Heart left ventricle (tissue), 13 donors: ENCODE measurements at regions not wholly inside any gene's neighbourhood (a gene's known extent, or its start where the extent isn't known, plus 50 kb on each side); places are given as distances from the start of the nearest gene placed in this dataset.

Experiments used
- CTCF ChIP-seq, 12 donors: fragments of 200-600 bp; sonication (generic) in 4 of 12; IDR thresholded peaks; one replicate each; pipeline versions ENCODE4 v1.5.0 to v1.8.0; 2018 to 2022; ENCODE audit warnings: antibody characterized with exemption in 12 of 12, mild to moderate bottlenecking in 5 of 12
- POLR2A ChIP-seq, 2 donors: fragments of 450-650 bp; IDR thresholded peaks; one replicate each; pipeline ENCODE4 v1.6.1; 2017; ENCODE audit warnings: antibody characterized with exemption in 2 of 2, mild to moderate bottlenecking in 2 of 2, moderate library complexity in 2 of 2
- donor health status: ischemic (EF 13 %, LVEDD 7.1; RV severe dilation, severe dysfunction).
- donor health status: DM: no; HTN: yes; CAD: no.
- donor health status: DM: no; HTN: no; CAD: no.
- donor health status: ischemic (EF 25% LVEDD 6.9; RV normal size, moderate dysfunction).
- donor health status: ischemic (EF 25% LVEDD 5.7; RV mildly dilated, moderate dysfunction).
- donor health status: ischemic (EF 35%, LVEDD 5.7; RV mildly dilated, moderate dysfunction).
- donor health status: nonischemic (EF 11% LVEDD 7.7; RV severe dilation, severe dysfunction).
- donor health status: DM: yes; HTN: yes; CAD: no.
- donor health status: PGD.
- donor health status: ischemic (EF 29% LVEDD 5.4; RV normal size, mild dysfunction).
- donor health status: nonischemic (EF 23%, LVEDD 6.1; RV moderate dilation, normal function).

DNA sequence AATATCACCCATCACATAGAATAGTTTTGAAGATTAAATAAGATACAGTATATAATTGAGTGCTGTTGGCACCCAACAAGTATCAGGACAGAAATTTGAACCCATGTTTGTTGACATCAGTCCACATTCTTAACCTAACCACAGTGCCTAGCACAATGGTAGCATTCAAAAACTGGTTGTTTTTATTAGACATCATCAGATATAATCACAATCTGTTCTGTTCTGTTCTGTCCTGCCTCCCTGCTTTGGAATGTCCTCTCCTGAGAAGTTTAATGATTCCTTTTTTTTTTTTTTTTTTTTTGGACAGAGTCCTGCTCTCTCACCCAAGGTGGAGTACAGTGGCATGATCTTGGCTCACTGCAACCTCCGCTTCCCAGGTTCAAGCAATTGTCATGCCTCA is 476.6 kb downstream of the RMST start:
- TF ChIP-seq POLR2A (IDR thresholded peaks at IDR 0.05) (no peak), CTCF (IDR thresholded peaks at IDR 0.05) (no peak)
